GM04504 (cell line): ENCODE measurements at regions not wholly inside any gene's neighbourhood (a gene's known extent, or its start where the extent isn't known, plus 50 kb on each side); places are given as distances from the start of the nearest gene placed in this dataset.
"Not testable (repeated sequence)": the region's sequence is repeated elsewhere in the genome, so short reads cannot be mapped to it uniquely, and the experiment has no call there.

ENCODE experiments used
- DNase-seq: peaks from one replicate; pipeline ENCODE4 v3.0.0-alpha.2; 2012; ENCODE audit warnings: low read depth

GRCh38 chr6:11407414-11407813 is 130.1 kb upstream of the TMEM170B start:
- no peak for DNase-seq

GRCh38 chr6:11404838-11405237 is 132.7 kb upstream of the TMEM170B start:
- DNase-seq = no peak

- DNase-seq = no peak
These were observed 133.5 kb upstream of the TMEM170B start for GRCh38 chr6:11404081-11404480.

GRCh38 chr6:11403035-11403601 is 134.4 kb upstream of the TMEM170B start:
- no peak for DNase-seq

- DNase-seq = not testable (repeated sequence)
These were observed 135.0 kb upstream of the TMEM170B start for GRCh38 chr6:11402581-11402980.

GRCh38 chr6:11401954-11402353 is 135.6 kb upstream of the TMEM170B start:
- not testable (repeated sequence) for DNase-seq

GRCh38 chr6:11398451-11399326 is 138.9 kb upstream of the TMEM170B start:
- no peak for DNase-seq

- DNase-seq = no peak
These were observed 139.7 kb upstream of the TMEM170B start for GRCh38 chr6:11397622-11398450.

- DNase-seq = no peak
These were observed 140.7 kb upstream of the TMEM170B start for GRCh38 chr6:11396860-11397259.

- no peak for DNase-seq
These were observed 143.6 kb upstream of the TMEM170B start for GRCh38 chr6:11393713-11394627.

- no peak for DNase-seq
These were observed 144.6 kb upstream of the TMEM170B start for GRCh38 chr6:11392778-11393507.

GRCh38 chr6:11391934-11392777 is 145.4 kb upstream of the TMEM170B start:
- DNase-seq = no peak

GRCh38 chr6:11389977-11390376 is 147.6 kb upstream of the TMEM170B start:
- no peak for DNase-seq

- no peak for DNase-seq
These were observed 148.3 kb upstream of the TMEM170B start for GRCh38 chr6:11388983-11389944.

- no peak for DNase-seq
These were observed 149.7 kb upstream of the TMEM170B start for GRCh38 chr6:11387707-11388430.

GRCh38 chr6:11386726-11387125 is 150.8 kb upstream of the TMEM170B start:
- DNase-seq = no peak

GRCh38 chr6:11386323-11386722 is 151.2 kb upstream of the TMEM170B start:
- no peak for DNase-seq
